GM12865 (cell line): ENCODE measurements at regions not wholly inside any gene's neighbourhood (a gene's known extent, or its start where the extent isn't known, plus 50 kb on each side); places are given as distances from the start of the nearest gene placed in this dataset.

Experiments used
- DNase-seq: peaks from one replicate; pipeline ENCODE4 v3.0.0; 2010; ENCODE audit warnings: low read depth
- H3K4me3 ChIP-seq: 2 replicates; pipeline ENCODE4 v1.5.1; 2011; ENCODE audit warnings: mild to moderate bottlenecking, low read depth, low read length, control low read depth
- CTCF ChIP-seq: IDR thresholded peaks from 2 replicates; pipeline ENCODE4 v1.5.1; 2011; ENCODE audit warnings: low read length, control low read depth, low read depth, inconsistent platforms; ENCODE audit not compliant: insufficient read depth; ENCODE audit errors: missing control alignments

DNA sequence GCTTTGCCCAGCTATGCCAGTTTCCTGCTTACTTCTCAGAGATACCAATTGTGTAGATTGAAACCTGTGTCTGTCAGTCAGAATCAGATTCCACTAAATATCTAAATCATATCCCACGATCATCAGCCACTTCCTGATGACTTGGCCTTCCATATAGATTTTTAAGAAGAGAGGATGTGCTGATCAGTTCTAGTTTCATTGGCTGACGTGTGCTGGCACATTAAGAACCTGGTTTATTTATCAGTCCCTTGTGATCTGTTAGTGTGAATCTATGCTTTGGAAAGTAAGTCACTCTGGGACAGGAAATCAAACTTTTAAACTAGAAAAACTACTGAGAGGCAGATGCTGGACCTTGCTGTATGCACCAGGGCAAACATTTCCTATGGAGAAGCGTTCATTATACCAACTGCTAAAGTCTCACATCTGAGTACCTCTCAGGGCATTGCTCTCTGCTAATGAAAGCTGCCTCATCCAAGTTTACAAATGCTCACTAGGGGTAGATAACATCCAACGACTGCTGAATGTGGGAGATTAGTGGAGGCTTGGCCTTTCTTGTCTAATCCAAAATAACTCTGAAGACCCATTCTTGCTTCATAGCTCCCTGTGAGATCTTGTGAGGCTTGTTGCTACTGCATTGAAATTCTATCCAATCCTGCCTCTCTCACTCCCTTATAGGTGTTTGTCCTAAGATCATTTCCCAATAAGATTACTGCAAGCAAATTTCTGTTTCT is 109.1 kb downstream of the ARL4A start:
- TF ChIP-seq CTCF, result no peak
- no peak for DNase-seq
- no peak overlapping the region for H3K4me3 ChIP-seq

GRCh38 chr7:12800486-12800885 is 113.1 kb downstream of the ARL4A start:
- TF ChIP-seq CTCF, result no peak
- H3K4me3 ChIP-seq, result no peak overlapping the region
- DNase-seq, result no peak

- no peak for TF ChIP-seq CTCF
- no peak for DNase-seq
- no peak overlapping the region for H3K4me3 ChIP-seq
Observed at GRCh38 chr7:12801107-12801506, 113.7 kb downstream of the ARL4A start.

- no peak for DNase-seq
- TF ChIP-seq CTCF, result no peak
Observed at GRCh38 chr7:12802070-12802469, 114.6 kb downstream of the ARL4A start.

GRCh38 chr7:12803542-12803941 is 116.1 kb downstream of the ARL4A start:
- no peak for DNase-seq
- no peak for TF ChIP-seq CTCF
- no peak overlapping the region for H3K4me3 ChIP-seq

More at GRCh38 chr7:12802070-12802469, 114.6 kb downstream of the ARL4A start:
- H3K4me3 ChIP-seq, result no peak overlapping the region

GRCh38 chr7:12805518-12805928 is 118.1 kb downstream of the ARL4A start:
- no peak for TF ChIP-seq CTCF
- no peak overlapping the region for H3K4me3 ChIP-seq
- DNase-seq, result no peak

GRCh38 chr7:12805957-12806356 is 118.5 kb downstream of the ARL4A start:
- TF ChIP-seq CTCF, result no peak
- no peak overlapping the region for H3K4me3 ChIP-seq
- DNase-seq, result no peak
